CD4-positive, alpha-beta T cell treated with Interleukin-15 for 1 hour (primary cell): ENCODE measurements at regions not wholly inside any gene's neighbourhood (a gene's known extent, or its start where the extent isn't known, plus 50 kb on each side); places are given as distances from the start of the nearest gene placed in this dataset.
"Not testable (repeated sequence)": the region's sequence is repeated elsewhere in the genome, so short reads cannot be mapped to it uniquely, and the experiment has no call there.

ENCODE experiments used
- DNase-seq: peaks from one replicate; pipeline ENCODE4 v3.0.0-alpha.2; 2020

DNA sequence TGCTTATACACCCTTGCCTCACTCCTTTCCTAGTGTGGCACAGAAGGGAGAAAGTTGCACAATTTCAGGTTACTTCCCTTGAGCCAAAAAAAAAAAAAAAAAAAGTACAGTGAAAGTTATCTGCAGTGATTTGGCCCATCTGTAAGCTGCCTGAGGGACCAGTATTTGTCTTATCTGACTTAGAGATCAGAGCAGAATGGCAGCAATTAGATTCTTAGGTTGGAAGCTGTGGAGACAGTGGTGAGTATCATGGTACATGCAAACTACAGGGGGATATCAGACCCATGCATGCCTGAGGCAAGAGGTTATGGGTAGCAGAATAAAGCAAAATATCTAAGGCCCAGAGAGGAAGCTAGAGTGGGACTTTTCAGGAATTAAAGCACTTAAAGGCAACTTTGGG lies 1070.7 kb upstream of the NOVA1 start:
- DNase-seq: no peak

- DNase-seq: no peak
Observed at GRCh38 chr14:27672047-27672446, 1074.2 kb upstream of the NOVA1 start.

GRCh38 chr14:27672811-27673737 lies 1075.2 kb upstream of the NOVA1 start:
- DNase-seq: not testable (repeated sequence)

DNA sequence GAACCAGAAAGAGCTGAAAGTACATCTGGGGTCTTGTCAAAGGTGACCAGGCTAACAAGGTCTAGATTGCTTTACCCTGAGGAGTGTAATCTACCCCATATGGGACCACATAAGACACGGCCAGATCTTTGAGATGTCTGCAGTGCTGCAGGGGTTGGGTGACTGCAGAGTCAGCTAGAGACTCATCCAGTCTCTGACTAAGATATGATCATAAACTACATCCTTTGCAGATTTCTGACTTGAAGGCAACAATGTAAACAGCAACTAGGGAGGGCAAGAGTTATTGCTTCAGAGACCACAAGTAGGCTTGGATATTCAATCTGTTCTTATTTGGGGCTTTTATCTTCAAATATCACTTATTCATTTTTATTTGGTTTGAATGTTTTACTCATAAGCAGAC lies 1080.5 kb upstream of the FOXG1 start:
- DNase-seq: no peak

GRCh38 chr14:27688841-27689444 lies 1077.6 kb upstream of the FOXG1 start:
- no peak for DNase-seq

- no peak for DNase-seq
Observed at GRCh38 chr14:27712364-27712763, 1054.2 kb upstream of the FOXG1 start.

- DNase-seq: no peak
Observed at GRCh38 chr14:27715561-27715960, 1051.0 kb upstream of the FOXG1 start.

- no peak for DNase-seq
Observed at GRCh38 chr14:27721760-27722159, 1044.8 kb upstream of the FOXG1 start.

GRCh38 chr14:27725482-27725881 lies 1041.1 kb upstream of the FOXG1 start:
- no peak for DNase-seq

DNA sequence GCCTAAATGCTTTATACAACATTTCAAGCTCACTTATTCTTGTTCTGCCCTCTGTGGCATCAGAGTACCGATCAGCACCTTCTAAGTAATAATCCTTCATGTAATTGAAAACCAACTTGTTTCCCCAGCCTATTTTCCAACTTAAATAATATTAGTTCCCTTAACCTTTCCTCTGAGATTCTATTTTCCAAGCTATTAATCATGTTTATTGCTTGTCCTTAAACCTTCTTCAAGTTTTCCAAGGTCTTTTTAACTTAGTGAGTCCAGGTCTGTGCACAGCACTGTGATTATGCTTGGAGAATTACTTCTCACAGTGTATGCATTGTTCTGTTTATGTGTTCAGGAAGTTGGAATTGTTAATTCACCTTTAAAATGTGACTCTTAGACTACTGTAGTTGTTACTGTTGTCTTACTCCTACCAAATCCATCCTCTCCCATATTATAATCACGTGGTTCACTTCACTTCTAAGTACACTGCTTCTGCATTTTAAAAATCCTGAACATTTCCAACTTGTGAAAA lies 1039.3 kb upstream of the FOXG1 start:
- DNase-seq: no peak

DNA sequence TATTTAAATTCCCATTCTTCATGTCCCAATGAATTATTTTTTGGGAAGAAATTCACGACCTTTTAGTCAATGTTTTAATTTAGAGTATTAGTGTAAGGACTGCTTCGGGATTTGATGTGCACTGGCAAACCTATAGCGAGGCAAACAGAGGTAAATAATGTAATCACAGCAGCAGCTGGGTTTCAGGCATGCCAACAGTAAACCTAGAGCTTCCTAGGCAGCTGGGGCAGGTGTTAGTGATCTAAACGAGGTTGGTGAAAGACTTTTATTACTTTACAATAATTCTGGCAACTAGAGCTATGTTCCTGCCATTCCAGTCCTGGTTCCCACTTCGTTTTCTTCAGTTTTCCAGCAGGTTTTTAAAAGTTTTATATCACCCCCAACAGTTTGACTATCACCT lies 1036.4 kb upstream of the FOXG1 start:
- no peak for DNase-seq

- no peak for DNase-seq
Observed at GRCh38 chr14:27739657-27740156, 1026.9 kb upstream of the FOXG1 start.

GRCh38 chr14:27750114-27750513 lies 1016.5 kb upstream of the FOXG1 start:
- DNase-seq: no peak

GRCh38 chr14:27757642-27758041 lies 1008.9 kb upstream of the FOXG1 start:
- not testable (repeated sequence) for DNase-seq

DNA sequence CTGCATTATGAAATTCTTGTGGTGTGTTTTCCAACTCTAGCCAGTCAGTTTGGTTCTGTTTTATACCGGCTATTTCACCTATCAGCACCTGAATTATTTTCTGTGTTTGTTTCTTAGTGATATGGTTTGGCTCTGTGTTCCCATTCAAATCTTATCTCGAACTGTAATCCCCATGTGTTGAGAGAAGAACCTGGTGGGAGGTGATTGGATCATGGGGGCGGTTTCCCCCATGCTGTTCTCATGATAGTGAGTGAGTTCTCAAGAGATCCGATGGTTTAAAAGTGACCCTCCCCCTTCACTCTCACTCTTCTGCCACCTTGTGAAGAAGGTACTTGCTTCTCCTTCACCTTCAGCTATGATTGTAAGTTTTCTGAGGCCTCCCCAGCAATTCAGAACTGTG lies 1006.2 kb upstream of the FOXG1 start:
- DNase-seq: not testable (repeated sequence)

DNA sequence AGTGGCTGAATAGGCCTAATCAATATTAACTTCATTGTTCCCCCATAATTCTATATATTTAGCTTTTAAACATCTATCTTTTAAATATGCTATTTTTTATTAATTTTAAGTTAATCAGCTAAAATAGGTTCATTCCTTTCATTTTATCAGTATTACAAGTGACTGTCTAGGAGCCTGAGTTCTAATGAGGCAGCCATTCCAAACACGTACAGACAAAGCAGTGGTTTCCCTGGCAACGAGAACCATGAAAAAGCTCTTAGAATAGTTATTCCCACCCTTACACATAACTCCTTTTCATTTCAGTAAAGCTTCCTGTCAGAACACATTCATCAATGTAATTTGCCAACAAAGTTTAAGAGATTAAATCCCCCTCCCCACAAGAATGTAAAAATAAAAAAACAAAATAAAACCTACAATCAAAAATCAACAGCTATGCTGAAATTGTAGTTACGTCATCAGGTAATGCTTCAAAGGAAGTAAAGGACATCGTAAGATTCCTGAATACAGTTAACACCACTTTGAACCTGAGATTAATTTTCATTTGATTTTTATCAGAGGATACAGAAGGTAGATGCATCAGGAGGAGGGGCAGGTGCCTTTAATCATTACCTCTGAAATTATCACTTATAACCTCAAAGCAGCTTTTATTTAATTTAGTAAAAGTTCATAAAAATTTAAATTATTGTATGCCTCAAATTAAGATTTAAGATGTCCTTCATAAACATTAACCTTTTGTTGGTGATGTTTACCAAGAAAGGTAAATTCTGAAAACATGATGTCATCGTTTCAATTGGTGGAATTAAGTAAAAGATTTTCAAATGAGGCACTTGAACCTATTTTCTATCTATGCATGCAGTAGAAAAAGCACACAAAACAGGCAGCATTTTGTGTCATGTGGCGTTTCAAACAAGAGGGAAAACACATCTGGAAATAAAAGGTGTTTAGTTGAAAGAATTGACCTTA lies 967.2 kb upstream of the FOXG1 start:
- not testable (repeated sequence) for DNase-seq

- not testable (repeated sequence) for DNase-seq
Observed at GRCh38 chr14:27817746-27818430, 948.7 kb upstream of the FOXG1 start.

DNA sequence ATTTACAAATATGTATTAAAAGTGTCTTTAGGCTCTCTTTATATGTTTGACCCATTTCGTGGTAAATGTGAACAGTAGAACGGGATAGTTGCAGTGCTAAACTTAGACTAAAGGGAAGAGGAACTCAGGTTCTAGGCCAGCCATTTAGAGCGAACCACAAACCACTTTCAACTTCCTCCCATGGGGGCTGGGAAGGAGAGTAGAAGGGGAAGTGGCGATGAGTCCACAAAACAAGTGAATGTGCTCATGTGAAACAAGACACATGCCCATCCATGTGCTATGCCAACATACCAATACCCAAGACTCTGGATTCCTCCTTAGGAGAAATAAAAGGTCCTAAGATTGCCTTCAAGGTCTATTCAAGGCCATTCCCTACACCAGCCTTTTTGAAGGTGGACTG lies 940.4 kb upstream of the FOXG1 start:
- DNase-seq: not testable (repeated sequence)

DNA sequence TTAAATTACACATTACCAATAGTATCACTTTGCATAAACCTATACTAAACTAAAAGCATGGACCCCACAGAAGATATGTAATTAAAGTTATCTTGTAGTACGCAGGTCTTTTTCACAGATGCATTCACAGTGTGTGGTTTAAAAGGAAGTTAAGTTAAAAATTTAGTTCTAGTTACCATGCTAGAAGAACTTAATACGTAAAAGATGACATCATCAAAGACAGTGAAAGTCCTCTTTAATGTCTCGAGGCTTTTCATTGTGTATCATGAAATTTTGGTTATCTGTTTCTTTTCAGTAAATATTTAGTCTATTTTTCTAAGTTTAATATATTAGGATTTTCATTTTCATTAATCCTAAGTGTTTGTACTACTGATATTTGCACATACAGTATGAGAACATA lies 934.6 kb upstream of the FOXG1 start:
- DNase-seq: not testable (repeated sequence)

DNA sequence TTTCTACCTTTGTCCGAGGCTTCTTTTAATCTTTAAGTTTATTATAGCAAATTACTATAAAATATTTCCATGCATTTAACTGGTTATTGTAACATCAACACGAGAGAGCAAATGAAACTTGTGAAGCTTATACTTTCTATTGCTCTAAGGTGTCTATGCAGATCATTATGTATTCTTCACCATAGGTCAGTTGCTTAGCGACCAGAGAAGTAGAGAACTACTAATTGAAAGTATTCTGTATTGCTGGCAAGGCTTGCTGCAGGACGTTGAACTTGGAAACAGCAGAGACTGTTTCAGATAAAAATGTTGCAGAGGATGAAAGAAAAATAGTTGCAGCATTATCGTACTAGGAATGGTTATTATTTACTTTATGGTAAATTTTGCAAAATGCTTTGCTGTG lies 933.6 kb upstream of the FOXG1 start:
- not testable (repeated sequence) for DNase-seq

GRCh38 chr14:27836386-27836785 lies 930.2 kb upstream of the FOXG1 start:
- DNase-seq: no peak

DNA sequence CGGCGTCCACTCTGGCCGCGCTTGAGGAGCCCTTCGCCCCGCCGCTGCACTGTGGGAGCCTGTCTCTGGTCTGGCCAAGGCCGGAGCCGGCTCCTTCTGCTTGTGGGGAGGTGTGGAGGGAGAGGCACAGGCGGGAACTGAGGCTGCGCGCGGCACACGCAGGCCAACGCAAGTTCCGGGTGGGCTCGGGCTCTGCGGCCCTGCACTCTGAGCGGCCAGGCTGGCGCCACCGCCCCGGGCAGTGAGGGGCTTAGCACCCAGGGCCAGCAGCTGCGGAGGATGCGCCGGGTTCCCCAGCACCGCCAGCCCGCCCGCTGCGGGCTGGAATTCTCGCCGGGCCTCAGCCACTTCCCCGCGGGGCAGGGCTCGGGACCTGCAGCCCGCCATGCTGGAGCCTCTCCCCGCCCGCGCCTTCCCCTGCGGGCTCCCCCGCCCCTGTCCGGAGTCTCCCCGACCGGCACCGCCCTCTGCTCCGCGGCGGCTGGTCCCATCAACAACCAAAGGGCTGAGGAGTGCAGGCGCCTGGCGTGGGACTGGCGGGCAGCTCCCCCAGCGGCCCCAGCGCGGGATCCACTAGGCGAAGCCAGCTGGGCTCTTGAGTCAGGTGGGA lies 921.2 kb upstream of the FOXG1 start:
- DNase-seq: peak; percentile 15
